ENCODE measurements at regions not wholly inside any gene's neighbourhood (a gene's known extent, or its start where the extent isn't known, plus 50 kb on each side); places are given as distances from the start of the nearest gene placed in this dataset.

DNA sequence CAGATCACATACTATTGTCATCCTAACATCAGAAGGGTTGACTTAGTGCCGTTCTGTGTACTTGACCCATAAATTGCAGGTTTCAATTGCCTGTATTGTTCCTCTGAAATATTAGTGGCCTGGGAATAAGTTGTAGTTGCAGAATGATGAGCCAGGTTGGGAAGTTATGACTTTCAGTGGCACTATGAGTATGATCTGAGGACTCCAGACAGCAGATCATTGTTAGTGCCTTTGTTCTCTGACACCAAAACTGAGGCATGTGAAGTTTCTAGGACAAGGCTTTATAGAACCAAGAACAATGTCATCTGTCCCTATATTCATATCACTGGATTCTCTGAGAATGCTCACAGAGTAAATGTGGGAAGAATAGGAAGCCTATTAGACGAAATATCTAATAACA, 403.7 kb downstream of the STK39 start:
- no peak for TF ChIP-seq POLR2AphosphoS5 (IDR thresholded peaks at IDR 0.05)
- TF ChIP-seq, protein P1, sequence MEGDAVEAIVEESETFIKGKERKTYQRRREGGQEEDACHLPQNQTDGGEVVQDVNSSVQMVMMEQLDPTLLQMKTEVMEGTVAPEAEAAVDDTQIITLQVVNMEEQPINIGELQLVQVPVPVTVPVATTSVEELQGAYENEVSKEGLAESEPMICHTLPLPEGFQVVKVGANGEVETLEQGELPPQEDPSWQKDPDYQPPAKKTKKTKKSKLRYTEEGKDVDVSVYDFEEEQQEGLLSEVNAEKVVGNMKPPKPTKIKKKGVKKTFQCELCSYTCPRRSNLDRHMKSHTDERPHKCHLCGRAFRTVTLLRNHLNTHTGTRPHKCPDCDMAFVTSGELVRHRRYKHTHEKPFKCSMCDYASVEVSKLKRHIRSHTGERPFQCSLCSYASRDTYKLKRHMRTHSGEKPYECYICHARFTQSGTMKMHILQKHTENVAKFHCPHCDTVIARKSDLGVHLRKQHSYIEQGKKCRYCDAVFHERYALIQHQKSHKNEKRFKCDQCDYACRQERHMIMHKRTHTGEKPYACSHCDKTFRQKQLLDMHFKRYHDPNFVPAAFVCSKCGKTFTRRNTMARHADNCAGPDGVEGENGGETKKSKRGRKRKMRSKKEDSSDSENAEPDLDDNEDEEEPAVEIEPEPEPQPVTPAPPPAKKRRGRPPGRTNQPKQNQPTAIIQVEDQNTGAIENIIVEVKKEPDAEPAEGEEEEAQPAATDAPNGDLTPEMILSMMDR (IDR thresholded peaks at IDR 0.05) = no peak
- TF ChIP-seq POLR2A (IDR thresholded peaks at IDR 0.05) = no peak
- TF ChIP-seq EP300 (IDR thresholded peaks at IDR 0.05; ENCODE audit: low read depth) = no peak

Data from transverse colon (tissue), 4 donors.